NCI-H526 treated with DMSO at 0.1 percent for 48 hours (cell line): ENCODE measurements at regions not wholly inside any gene's neighbourhood (a gene's known extent, or its start where the extent isn't known, plus 50 kb on each side); places are given as distances from the start of the nearest gene placed in this dataset.
A peak's percentile ranks its signal among the peaks of the same experiment; 100 is the strongest.
"Not testable (repeated sequence)": the region's sequence is repeated elsewhere in the genome, so short reads cannot be mapped to it uniquely, and the experiment has no call there.

ENCODE experiments used
- DNase-seq: peaks from one replicate; lab custom pipeline; 2025; lab: John Stamatoyannopoulos, UW

GRCh38 chr4:114442856-114443255, 155.8 kb upstream of the UGT8 start:
- no peak for DNase-seq

- DNase-seq: no peak
These were observed 154.4 kb upstream of the UGT8 start for GRCh38 chr4:114444211-114444610.

- not testable (repeated sequence) for DNase-seq
These were observed 150.6 kb upstream of the UGT8 start for GRCh38 chr4:114447963-114448516.

GRCh38 chr4:114458728-114459127, 139.9 kb upstream of the UGT8 start:
- no peak for DNase-seq

- no peak for DNase-seq
These were observed 133.8 kb upstream of the UGT8 start for GRCh38 chr4:114464726-114465272.

- DNase-seq: no peak
These were observed 132.8 kb upstream of the UGT8 start for GRCh38 chr4:114465766-114466165.

GRCh38 chr4:114466299-114466698, 132.3 kb upstream of the UGT8 start:
- no peak for DNase-seq

GRCh38 chr4:114472269-114473032, 126.2 kb upstream of the UGT8 start:
- DNase-seq: no peak

- no peak for DNase-seq
These were observed 124.3 kb upstream of the UGT8 start for GRCh38 chr4:114474188-114474800.

- no peak for DNase-seq
These were observed 122.3 kb upstream of the UGT8 start for GRCh38 chr4:114476310-114476709.

GRCh38 chr4:114479595-114479994, 119.0 kb upstream of the UGT8 start:
- no peak for DNase-seq

- DNase-seq: no peak
These were observed 116.8 kb upstream of the UGT8 start for GRCh38 chr4:114481856-114482255.

GRCh38 chr4:114487101-114487500, 111.5 kb upstream of the UGT8 start:
- DNase-seq: no peak

- DNase-seq: no peak
These were observed 110.2 kb upstream of the UGT8 start for GRCh38 chr4:114488301-114488982.

GRCh38 chr4:114494246-114494803, 104.3 kb upstream of the UGT8 start:
- no peak for DNase-seq

GRCh38 chr4:114495471-114495928, 103.1 kb upstream of the UGT8 start:
- DNase-seq: peak; percentile 64

GRCh38 chr4:114497116-114497515, 101.5 kb upstream of the UGT8 start:
- DNase-seq: no peak

- no peak for DNase-seq
These were observed 89.3 kb upstream of the UGT8 start for GRCh38 chr4:114509340-114509739.

GRCh38 chr4:114512595-114513295, 85.9 kb upstream of the UGT8 start:
- DNase-seq: no peak

GRCh38 chr4:114519368-114519767, 79.2 kb upstream of the UGT8 start:
- DNase-seq: no peak

- no peak for DNase-seq
These were observed 71.4 kb upstream of the UGT8 start for GRCh38 chr4:114527170-114527569.
